ENCODE measurements at regions not wholly inside any gene's neighbourhood (a gene's known extent, or its start where the extent isn't known, plus 50 kb on each side); places are given as distances from the start of the nearest gene placed in this dataset.

DNA sequence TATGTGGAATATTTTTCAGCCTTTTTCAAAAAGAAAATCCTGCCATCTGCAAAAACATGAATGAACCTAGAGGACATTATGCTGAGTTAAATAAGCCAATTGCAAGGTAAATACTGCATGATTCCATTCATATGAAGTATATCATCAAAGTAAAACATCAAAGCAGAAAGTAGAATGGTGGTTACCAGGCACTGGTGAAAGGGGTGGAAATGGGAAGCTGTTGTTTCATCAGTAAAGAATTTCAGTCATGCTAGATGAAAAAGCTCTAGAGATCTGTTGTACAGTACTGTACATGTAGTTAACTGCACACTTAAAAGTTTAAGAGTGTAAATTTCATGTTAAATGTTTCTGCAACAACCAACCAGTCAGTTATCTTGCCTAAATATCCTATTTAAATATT is 196.8 kb upstream of the ADGRL3 start:
- TF ChIP-seq, protein P1, sequence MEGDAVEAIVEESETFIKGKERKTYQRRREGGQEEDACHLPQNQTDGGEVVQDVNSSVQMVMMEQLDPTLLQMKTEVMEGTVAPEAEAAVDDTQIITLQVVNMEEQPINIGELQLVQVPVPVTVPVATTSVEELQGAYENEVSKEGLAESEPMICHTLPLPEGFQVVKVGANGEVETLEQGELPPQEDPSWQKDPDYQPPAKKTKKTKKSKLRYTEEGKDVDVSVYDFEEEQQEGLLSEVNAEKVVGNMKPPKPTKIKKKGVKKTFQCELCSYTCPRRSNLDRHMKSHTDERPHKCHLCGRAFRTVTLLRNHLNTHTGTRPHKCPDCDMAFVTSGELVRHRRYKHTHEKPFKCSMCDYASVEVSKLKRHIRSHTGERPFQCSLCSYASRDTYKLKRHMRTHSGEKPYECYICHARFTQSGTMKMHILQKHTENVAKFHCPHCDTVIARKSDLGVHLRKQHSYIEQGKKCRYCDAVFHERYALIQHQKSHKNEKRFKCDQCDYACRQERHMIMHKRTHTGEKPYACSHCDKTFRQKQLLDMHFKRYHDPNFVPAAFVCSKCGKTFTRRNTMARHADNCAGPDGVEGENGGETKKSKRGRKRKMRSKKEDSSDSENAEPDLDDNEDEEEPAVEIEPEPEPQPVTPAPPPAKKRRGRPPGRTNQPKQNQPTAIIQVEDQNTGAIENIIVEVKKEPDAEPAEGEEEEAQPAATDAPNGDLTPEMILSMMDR (conservative IDR thresholded peaks at IDR 0.05 in 1 of 2, IDR thresholded peaks at IDR 0.05 in 1 of 2; ENCODE audit: extremely low read depth in 1 of 2, insufficient read depth in 1 of 2, low read depth in 1 of 2, low read length in 2 of 2): no peak
- no peak for TF ChIP-seq EZH2 (IDR thresholded peaks at IDR 0.05; ENCODE audit: borderline replicate concordance, low read length)

Measured in mammary epithelial cell (primary cell).